Gastroesophageal sphincter (tissue), 4 donors: ENCODE measurements at regions not wholly inside any gene's neighbourhood (a gene's known extent, or its start where the extent isn't known, plus 50 kb on each side); places are given as distances from the start of the nearest gene placed in this dataset.

ENCODE experiments used
- ATAC-seq: fragments of 150-250 bp; one replicate; pipeline ENCODE4 v1.9.1; 2016; ENCODE audit warnings: mild to moderate bottlenecking, moderate library complexity
- H3K27ac ChIP-seq, 4 donors: fragments of 200-600 bp; sonication (generic) in 3 of 4; 1 replicate in 3 of 4; 2 replicates in 1 of 4; pipeline ENCODE4 v1.5.1; 2016 to 2019
- H3K27me3 ChIP-seq: fragments of 200-600 bp; sonication (generic); one replicate; pipeline ENCODE4 v1.5.1; 2019
- H3K36me3 ChIP-seq, 2 donors: fragments of 200-600 bp; sonication (generic); one replicate each; pipeline ENCODE4 v1.5.1; 2019; ENCODE audit warnings: control low read depth in 1 of 2
- H3K4me1 ChIP-seq, 3 donors: fragments of 200-600 bp; sonication (generic); 1 replicate in 2 of 3; 2 replicates in 1 of 3; pipeline ENCODE4 v1.5.1; 2016 to 2019; ENCODE audit warnings: control low read depth in 2 of 3
- H3K4me3 ChIP-seq, 2 donors: fragments of 200-600 bp; sonication (generic); one replicate each; pipeline ENCODE4 v1.5.1; 2019; ENCODE audit warnings: mild to moderate bottlenecking in 1 of 2, moderate library complexity in 1 of 2
- H3K9me3 ChIP-seq, 3 donors: fragments of 200-600 bp; sonication (generic); one replicate each; pipeline ENCODE4 v1.5.1; 2017 to 2019; ENCODE audit warnings: control low read depth in 2 of 3
- CTCF ChIP-seq, 4 experiments: fragments of 200-600 bp in 2 of 4; fragments of 450-650 bp in 2 of 4; sonication (generic) in 1 of 4; IDR thresholded peaks; one replicate each; pipeline ENCODE4 v1.5.1; 2017 to 2019; ENCODE audit warnings: antibody characterized with exemption in 4 of 4, mild to moderate bottlenecking in 2 of 4, moderate library complexity in 2 of 4
- EP300 ChIP-seq: sonication (generic); formaldehyde crosslinking; IDR thresholded peaks from one replicate; pipeline ENCODE4 v1.6.1; 2017; ENCODE audit warnings: antibody characterized with exemption, mild to moderate bottlenecking
- POLR2A ChIP-seq, 2 donors: fragments of 450-650 bp; IDR thresholded peaks; one replicate each; pipeline ENCODE4 v1.6.1; 2017; ENCODE audit warnings: antibody characterized with exemption in 2 of 2, mild to moderate bottlenecking in 2 of 2, moderate library complexity in 1 of 2
- POLR2AphosphoS5 ChIP-seq: sonication (generic); formaldehyde crosslinking; IDR thresholded peaks from one replicate; pipeline ENCODE4 v1.6.1; 2017; ENCODE audit warnings: antibody characterized with exemption
- WGBS, 2 donors: methylation state at CpG; one replicate each; pipeline ENCODE4 v1.1.5; 2018; ENCODE audit warnings: low coverage in 1 of 2; 5-methylcytosine and 5-hydroxymethylcytosine counted together

GRCh38 chr1:24237750-24238395 is 50.8 kb upstream of the IFNLR1 start:
- Histone ChIP-seq H3K27ac (no peak overlapping the region), H3K4me3 (no peak overlapping the region), H3K36me3 (no peaks in the 10 kb centered on the region), H3K4me1 (peaks cover 0 to 7% (median 0%) of the 10 kb centered on the region in 3 donors), H3K9me3 (no peaks in the 10 kb centered on the region), H3K27me3 (peaks cover 28% of the 10 kb centered on the region)
- no peak for ATAC-seq
- TF ChIP-seq CTCF (IDR thresholded peaks at IDR 0.05) (no peak), EP300 (no peak), POLR2AphosphoS5 (no peak), POLR2A (IDR thresholded peaks at IDR 0.05) (no peak)
- 81 to 83% methylated on average over 6 to 7 of the region's 8 CpGs for WGBS, 2 donors

- Histone ChIP-seq H3K36me3 (no peaks in the 10 kb centered on the region), H3K4me1 (peaks cover 0 to 7% (median 0%) of the 10 kb centered on the region in 3 donors), H3K27ac (no peak overlapping the region), H3K9me3 (no peaks in the 10 kb centered on the region), H3K27me3 (peaks cover 28% of the 10 kb centered on the region), H3K4me3 (no peak overlapping the region)
- WGBS, 2 donors = 17 to 50% methylated on average over 1 to 5 of the region's 7 CpGs
- TF ChIP-seq POLR2AphosphoS5 = peak; percentile 36
- TF ChIP-seq CTCF (IDR thresholded peaks at IDR 0.05) = no peak
- TF ChIP-seq POLR2A (IDR thresholded peaks at IDR 0.05) = no peak
- peak; percentile 25 for ATAC-seq
Observed at GRCh38 chr1:24236789-24237371, 49.8 kb upstream of the IFNLR1 start.
